HFF-Myc (cell line): ENCODE measurements at regions not wholly inside any gene's neighbourhood (a gene's known extent, or its start where the extent isn't known, plus 50 kb on each side); places are given as distances from the start of the nearest gene placed in this dataset.
"Not testable (repeated sequence)": the region's sequence is repeated elsewhere in the genome, so short reads cannot be mapped to it uniquely, and the experiment has no call there.

ENCODE experiments used
- DNase-seq: peaks from one replicate; pipeline ENCODE4 v3.0.0-alpha.2; 2011; ENCODE audit warnings: low read depth; ENCODE audit errors: extremely low read depth
- H3K4me3 ChIP-seq: replicated peaks from 2 replicates; pipeline ENCODE4 v1.5.1; 2011; ENCODE audit warnings: low read depth, mild to moderate bottlenecking, control low read depth, low read length

GRCh38 chr2:87352178-87352934 is 330.7 kb upstream of the PLGLB1 start:
- not testable (repeated sequence) for H3K4me3 ChIP-seq, DNase-seq

- H3K4me3 ChIP-seq = not testable (repeated sequence)
Observed at GRCh38 chr2:87353408-87353807, 331.8 kb upstream of the PLGLB1 start.

GRCh38 chr2:87354102-87354501 is 332.5 kb upstream of the PLGLB1 start:
- not testable (repeated sequence) for H3K4me3 ChIP-seq, DNase-seq

More at GRCh38 chr2:87353408-87353807, 331.8 kb upstream of the PLGLB1 start:
- not testable (repeated sequence) for DNase-seq

GRCh38 chr2:87360250-87360649 is 338.6 kb upstream of the PLGLB1 start:
- not testable (repeated sequence) for DNase-seq, H3K4me3 ChIP-seq

- H3K4me3 ChIP-seq, DNase-seq: not testable (repeated sequence)
Observed at GRCh38 chr2:87360927-87361326, 339.3 kb upstream of the PLGLB1 start.

- not testable (repeated sequence) for H3K4me3 ChIP-seq, DNase-seq
Observed at GRCh38 chr2:87361805-87362204, 340.2 kb upstream of the PLGLB1 start.

- H3K4me3 ChIP-seq, DNase-seq: not testable (repeated sequence)
Observed at GRCh38 chr2:87364379-87364778, 342.7 kb upstream of the PLGLB1 start.

- not testable (repeated sequence) for DNase-seq, H3K4me3 ChIP-seq
Observed at GRCh38 chr2:87365038-87365437, 343.4 kb upstream of the PLGLB1 start.

- not testable (repeated sequence) for DNase-seq, H3K4me3 ChIP-seq
Observed at GRCh38 chr2:87386063-87386560, 361.8 kb upstream of the PLGLB2 start.

- not testable (repeated sequence) for H3K4me3 ChIP-seq, DNase-seq
Observed at GRCh38 chr2:87395784-87396183, 352.1 kb upstream of the PLGLB2 start.

- not testable (repeated sequence) for DNase-seq, H3K4me3 ChIP-seq
Observed at GRCh38 chr2:87396551-87397265, 351.2 kb upstream of the PLGLB2 start.

- not testable (repeated sequence) for DNase-seq, H3K4me3 ChIP-seq
Observed at GRCh38 chr2:87397276-87398065, 350.4 kb upstream of the PLGLB2 start.

- not testable (repeated sequence) for DNase-seq, H3K4me3 ChIP-seq
Observed at GRCh38 chr2:87398567-87399305, 349.2 kb upstream of the PLGLB2 start.
